IPS-15b (cell line): ENCODE measurements at regions not wholly inside any gene's neighbourhood (a gene's known extent, or its start where the extent isn't known, plus 50 kb on each side); places are given as distances from the start of the nearest gene placed in this dataset.

ENCODE experiments used
- H3K27me3 ChIP-seq: one replicate; pipeline ENCODE4 v1.6.1; 2013; ENCODE audit warnings: low read length; ENCODE audit not compliant: control insufficient read depth, insufficient read depth
- H3K36me3 ChIP-seq: one replicate; pipeline ENCODE4 v1.6.1; 2013; ENCODE audit warnings: low read length; ENCODE audit not compliant: control insufficient read depth, insufficient read depth
- H3K4me1 ChIP-seq: one replicate; pipeline ENCODE4 v1.6.1; 2013; ENCODE audit warnings: mild to moderate bottlenecking, low read length; ENCODE audit not compliant: control insufficient read depth, insufficient read depth
- H3K4me3 ChIP-seq: one replicate; pipeline ENCODE4 v1.5.1; 2013; ENCODE audit warnings: low read depth, low read length
- H3K9ac ChIP-seq: one replicate; pipeline ENCODE4 v1.6.1; 2013; ENCODE audit warnings: low read depth, mild to moderate bottlenecking, low read length
- H3K9me3 ChIP-seq: one replicate; pipeline ENCODE4 v1.6.1; 2013; ENCODE audit warnings: mild to moderate bottlenecking, low read length; ENCODE audit not compliant: control insufficient read depth, insufficient read depth

- Histone ChIP-seq H3K4me1 (no peaks in the 10 kb centered on the region), H3K36me3 (no peaks in the 10 kb centered on the region), H3K4me3 (no peak overlapping the region), H3K9me3 (no peaks in the 10 kb centered on the region), H3K27me3 (no peaks in the 10 kb centered on the region), H3K9ac (no peak overlapping the region)
These were observed 53.1 kb upstream of the STK39 start for GRCh38 chr2:168300460-168300859.

GRCh38 chr2:168304024-168304681 lies 56.8 kb upstream of the STK39 start:
- Histone ChIP-seq H3K9ac (no peak overlapping the region), H3K36me3 (no peaks in the 10 kb centered on the region), H3K4me1 (no peaks in the 10 kb centered on the region), H3K4me3 (no peak overlapping the region), H3K9me3 (no peaks in the 10 kb centered on the region), H3K27me3 (no peaks in the 10 kb centered on the region)

- Histone ChIP-seq H3K36me3 (no peaks in the 10 kb centered on the region), H3K9ac (no peak overlapping the region), H3K27me3 (no peaks in the 10 kb centered on the region), H3K9me3 (no peaks in the 10 kb centered on the region), H3K4me1 (no peaks in the 10 kb centered on the region), H3K4me3 (no peak overlapping the region)
These were observed 60.0 kb upstream of the STK39 start for GRCh38 chr2:168307379-168307778.

- Histone ChIP-seq H3K27me3 (no peaks in the 10 kb centered on the region), H3K9me3 (no peaks in the 10 kb centered on the region)
These were observed 63.2 kb upstream of the STK39 start for GRCh38 chr2:168310580-168310979.

GRCh38 chr2:168311261-168311910 lies 64.0 kb upstream of the STK39 start:
- Histone ChIP-seq H3K27me3 (no peaks in the 10 kb centered on the region), H3K9me3 (no peaks in the 10 kb centered on the region), H3K9ac (no peak overlapping the region), H3K4me3 (no peak overlapping the region), H3K36me3 (no peaks in the 10 kb centered on the region), H3K4me1 (no peaks in the 10 kb centered on the region)

More at GRCh38 chr2:168310580-168310979, 63.2 kb upstream of the STK39 start:
- H3K4me1 ChIP-seq, result no peaks in the 10 kb centered on the region
- no peaks in the 10 kb centered on the region for H3K36me3 ChIP-seq
- no peak overlapping the region for H3K4me3 ChIP-seq
- no peak overlapping the region for H3K9ac ChIP-seq

GRCh38 chr2:168312036-168312822 lies 64.8 kb upstream of the STK39 start:
- H3K27me3 ChIP-seq, result no peaks in the 10 kb centered on the region
- no peaks in the 10 kb centered on the region for H3K36me3 ChIP-seq
- no peak overlapping the region for H3K4me3 ChIP-seq
- no peak overlapping the region for H3K9ac ChIP-seq
- no peaks in the 10 kb centered on the region for H3K4me1 ChIP-seq
- no peaks in the 10 kb centered on the region for H3K9me3 ChIP-seq

- no peaks in the 10 kb centered on the region for H3K36me3 ChIP-seq
- no peaks in the 10 kb centered on the region for H3K4me1 ChIP-seq
- H3K9ac ChIP-seq, result no peak overlapping the region
- no peaks in the 10 kb centered on the region for H3K27me3 ChIP-seq
- no peak overlapping the region for H3K4me3 ChIP-seq
- H3K9me3 ChIP-seq, result no peaks in the 10 kb centered on the region
These were observed 66.8 kb upstream of the STK39 start for GRCh38 chr2:168314236-168314635.

- Histone ChIP-seq H3K9ac (no peak overlapping the region), H3K27me3 (no peaks in the 10 kb centered on the region), H3K4me1 (no peaks in the 10 kb centered on the region), H3K9me3 (no peaks in the 10 kb centered on the region), H3K36me3 (no peaks in the 10 kb centered on the region), H3K4me3 (no peak overlapping the region)
These were observed 68.1 kb upstream of the STK39 start for GRCh38 chr2:168315331-168316072.

- Histone ChIP-seq H3K9ac (no peak overlapping the region), H3K4me3 (no peak overlapping the region), H3K4me1 (peaks cover 2% of the 10 kb centered on the region), H3K9me3 (no peaks in the 10 kb centered on the region), H3K27me3 (no peaks in the 10 kb centered on the region), H3K36me3 (no peaks in the 10 kb centered on the region)
These were observed 68.7 kb upstream of the STK39 start for GRCh38 chr2:168316073-168316440.

- Histone ChIP-seq H3K27me3 (no peaks in the 10 kb centered on the region), H3K9ac (no peak overlapping the region), H3K4me3 (no peak overlapping the region), H3K36me3 (no peaks in the 10 kb centered on the region), H3K4me1 (peaks cover 2% of the 10 kb centered on the region), H3K9me3 (no peaks in the 10 kb centered on the region)
These were observed 69.9 kb upstream of the STK39 start for GRCh38 chr2:168317282-168317681.

- Histone ChIP-seq H3K36me3 (no peaks in the 10 kb centered on the region), H3K4me1 (peaks cover 2% of the 10 kb centered on the region), H3K9ac (no peak overlapping the region), H3K27me3 (no peaks in the 10 kb centered on the region), H3K9me3 (no peaks in the 10 kb centered on the region), H3K4me3 (no peak overlapping the region)
These were observed 72.9 kb upstream of the STK39 start for GRCh38 chr2:168320267-168320666.
